Hepatocyte (in vitro differentiated cells): ENCODE measurements at regions not wholly inside any gene's neighbourhood (a gene's known extent, or its start where the extent isn't known, plus 50 kb on each side); places are given as distances from the start of the nearest gene placed in this dataset.

Experiments
- EZH2 ChIP-seq: fragments of 200-600 bp; sonication (generic); IDR thresholded peaks from 2 replicates; pipeline ENCODE4 v1.6.1; 2016; ENCODE audit warnings: antibody characterized with exemption, mild to moderate bottlenecking, borderline replicate concordance
- TF ChIP-seq, protein P1 (sequence below): fragments of 200-600 bp; sonication (generic); IDR thresholded peaks from 2 replicates; pipeline ENCODE4 v1.5.1; 2016; ENCODE audit warnings: antibody characterized with exemption, mild to moderate bottlenecking; ENCODE audit not compliant: poor library complexity

DNA sequence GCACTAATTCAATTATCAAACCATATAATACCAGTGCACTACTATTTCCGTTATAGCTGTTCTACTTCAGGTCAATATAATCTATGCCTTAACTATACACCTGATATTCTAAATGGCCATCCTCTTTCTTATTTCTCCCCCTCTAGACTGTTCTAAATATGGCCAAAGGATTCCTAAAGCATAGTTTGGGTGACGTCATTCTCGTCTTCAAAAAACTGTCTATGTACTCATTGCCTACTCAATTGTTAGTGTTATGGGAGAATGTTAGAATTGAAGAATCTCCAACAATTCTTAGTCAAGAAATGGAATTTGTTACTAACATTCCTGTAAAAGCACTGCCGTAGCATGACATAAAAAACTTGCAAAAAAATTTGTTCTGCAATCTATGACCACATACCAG, 431.1 kb upstream of the ANO3 start:
- TF ChIP-seq, protein P1, sequence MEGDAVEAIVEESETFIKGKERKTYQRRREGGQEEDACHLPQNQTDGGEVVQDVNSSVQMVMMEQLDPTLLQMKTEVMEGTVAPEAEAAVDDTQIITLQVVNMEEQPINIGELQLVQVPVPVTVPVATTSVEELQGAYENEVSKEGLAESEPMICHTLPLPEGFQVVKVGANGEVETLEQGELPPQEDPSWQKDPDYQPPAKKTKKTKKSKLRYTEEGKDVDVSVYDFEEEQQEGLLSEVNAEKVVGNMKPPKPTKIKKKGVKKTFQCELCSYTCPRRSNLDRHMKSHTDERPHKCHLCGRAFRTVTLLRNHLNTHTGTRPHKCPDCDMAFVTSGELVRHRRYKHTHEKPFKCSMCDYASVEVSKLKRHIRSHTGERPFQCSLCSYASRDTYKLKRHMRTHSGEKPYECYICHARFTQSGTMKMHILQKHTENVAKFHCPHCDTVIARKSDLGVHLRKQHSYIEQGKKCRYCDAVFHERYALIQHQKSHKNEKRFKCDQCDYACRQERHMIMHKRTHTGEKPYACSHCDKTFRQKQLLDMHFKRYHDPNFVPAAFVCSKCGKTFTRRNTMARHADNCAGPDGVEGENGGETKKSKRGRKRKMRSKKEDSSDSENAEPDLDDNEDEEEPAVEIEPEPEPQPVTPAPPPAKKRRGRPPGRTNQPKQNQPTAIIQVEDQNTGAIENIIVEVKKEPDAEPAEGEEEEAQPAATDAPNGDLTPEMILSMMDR = no peak
- no peak for TF ChIP-seq EZH2
